Choroid plexus epithelial cell (primary cell): ENCODE measurements at regions not wholly inside any gene's neighbourhood (a gene's known extent, or its start where the extent isn't known, plus 50 kb on each side); places are given as distances from the start of the nearest gene placed in this dataset.

Experiments
- DNase-seq: peaks from one replicate; pipeline ENCODE4 v3.0.0-alpha.2; 2010; ENCODE audit warnings: low read depth
- H3K4me3 ChIP-seq: 2 replicates; pipeline ENCODE4 v1.5.1; 2011; ENCODE audit warnings: low read depth, mild to moderate bottlenecking, control low read depth, low read length, moderate library complexity
- TF ChIP-seq, protein P1 (sequence below): conservative IDR thresholded peaks from 2 replicates; pipeline ENCODE4 v1.5.1; 2011; ENCODE audit warnings: low read depth, mild to moderate bottlenecking, control low read depth, inconsistent platforms, low read length, moderate library complexity

DNA sequence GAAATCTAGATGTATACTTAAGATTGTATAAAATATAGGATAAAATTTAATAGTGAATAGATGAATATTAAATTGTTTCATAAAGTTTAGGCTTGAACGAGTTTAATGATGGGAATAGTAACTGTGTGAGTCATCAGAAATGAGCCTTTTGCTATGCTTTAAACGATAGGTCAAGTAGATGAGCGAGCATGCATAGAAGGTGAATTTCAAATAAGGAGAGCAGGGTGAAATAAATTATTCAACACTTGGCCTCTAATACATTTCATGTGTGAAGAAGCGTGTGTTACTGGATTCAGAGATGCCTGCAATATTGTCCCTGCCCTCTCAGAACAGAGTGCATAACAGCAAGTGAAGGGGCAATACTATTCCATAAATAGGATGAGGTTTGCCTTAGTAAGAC lies 74.4 kb upstream of the EYA4 start:
- TF ChIP-seq, protein P1, sequence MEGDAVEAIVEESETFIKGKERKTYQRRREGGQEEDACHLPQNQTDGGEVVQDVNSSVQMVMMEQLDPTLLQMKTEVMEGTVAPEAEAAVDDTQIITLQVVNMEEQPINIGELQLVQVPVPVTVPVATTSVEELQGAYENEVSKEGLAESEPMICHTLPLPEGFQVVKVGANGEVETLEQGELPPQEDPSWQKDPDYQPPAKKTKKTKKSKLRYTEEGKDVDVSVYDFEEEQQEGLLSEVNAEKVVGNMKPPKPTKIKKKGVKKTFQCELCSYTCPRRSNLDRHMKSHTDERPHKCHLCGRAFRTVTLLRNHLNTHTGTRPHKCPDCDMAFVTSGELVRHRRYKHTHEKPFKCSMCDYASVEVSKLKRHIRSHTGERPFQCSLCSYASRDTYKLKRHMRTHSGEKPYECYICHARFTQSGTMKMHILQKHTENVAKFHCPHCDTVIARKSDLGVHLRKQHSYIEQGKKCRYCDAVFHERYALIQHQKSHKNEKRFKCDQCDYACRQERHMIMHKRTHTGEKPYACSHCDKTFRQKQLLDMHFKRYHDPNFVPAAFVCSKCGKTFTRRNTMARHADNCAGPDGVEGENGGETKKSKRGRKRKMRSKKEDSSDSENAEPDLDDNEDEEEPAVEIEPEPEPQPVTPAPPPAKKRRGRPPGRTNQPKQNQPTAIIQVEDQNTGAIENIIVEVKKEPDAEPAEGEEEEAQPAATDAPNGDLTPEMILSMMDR = no peak
- no peak overlapping the region for H3K4me3 ChIP-seq
- DNase-seq = no peak

- TF ChIP-seq, protein P1 = no peak
- no peak for DNase-seq
- no peak overlapping the region for H3K4me3 ChIP-seq
These were observed 71.3 kb upstream of the EYA4 start for GRCh38 chr6:133169901-133170300.

GRCh38 chr6:133170602-133171001 lies 70.6 kb upstream of the EYA4 start:
- TF ChIP-seq, protein P1 = no peak
- H3K4me3 ChIP-seq = no peak overlapping the region
- peak; percentile 10 for DNase-seq

- H3K4me3 ChIP-seq = no peak overlapping the region
- TF ChIP-seq, protein P1 = no peak
- no peak for DNase-seq
These were observed 69.1 kb upstream of the EYA4 start for GRCh38 chr6:133171989-133172604.

- TF ChIP-seq, protein P1 = no peak
- H3K4me3 ChIP-seq = no peak overlapping the region
- no peak for DNase-seq
These were observed 67.9 kb upstream of the EYA4 start for GRCh38 chr6:133173276-133173675.

- DNase-seq = peak; percentile 4
- TF ChIP-seq, protein P1 = no peak
These were observed 61.7 kb upstream of the EYA4 start for GRCh38 chr6:133179481-133179880.

GRCh38 chr6:133183691-133184090 lies 57.5 kb upstream of the EYA4 start:
- TF ChIP-seq, protein P1 = no peak
- no peak overlapping the region for H3K4me3 ChIP-seq
- DNase-seq = no peak

More at GRCh38 chr6:133179481-133179880, 61.7 kb upstream of the EYA4 start:
- H3K4me3 ChIP-seq = no peak overlapping the region
